ENCODE measurements at regions not wholly inside any gene's neighbourhood (a gene's known extent, or its start where the extent isn't known, plus 50 kb on each side); places are given as distances from the start of the nearest gene placed in this dataset.
"Not testable (repeated sequence)": the region's sequence is repeated elsewhere in the genome, so short reads cannot be mapped to it uniquely, and the experiment has no call there.

GRCh38 chr2:16059393-16060016 lies 119.2 kb downstream of the MYCN start:
- no peak overlapping the region for H3K4me3 ChIP-seq (ENCODE audit: low read depth, low read length)
- DNase-seq (ENCODE audit: low read depth), result no peak
- TF ChIP-seq CTCF (IDR thresholded peaks at IDR 0.05; ENCODE audit: insufficient read depth, low read length), result no peak

GRCh38 chr2:16058747-16059358 lies 118.5 kb downstream of the MYCN start:
- no peak for DNase-seq (ENCODE audit: low read depth)
- no peak for TF ChIP-seq CTCF (IDR thresholded peaks at IDR 0.05; ENCODE audit: insufficient read depth, low read length)
- no peak overlapping the region for H3K4me3 ChIP-seq (ENCODE audit: low read depth, low read length)

GRCh38 chr2:16058256-16058655 lies 117.9 kb downstream of the MYCN start:
- TF ChIP-seq CTCF (IDR thresholded peaks at IDR 0.05; ENCODE audit: insufficient read depth, low read length), result no peak
- H3K4me3 ChIP-seq (ENCODE audit: low read depth, low read length), result no peak overlapping the region
- DNase-seq (ENCODE audit: low read depth), result no peak

- no peak overlapping the region for H3K4me3 ChIP-seq (ENCODE audit: low read depth, low read length)
- no peak for TF ChIP-seq CTCF (IDR thresholded peaks at IDR 0.05; ENCODE audit: insufficient read depth, low read length)
- DNase-seq (ENCODE audit: low read depth), result no peak
Measured at GRCh38 chr2:16057661-16058060, 117.3 kb downstream of the MYCN start.

GRCh38 chr2:16055848-16056580 lies 115.7 kb downstream of the MYCN start:
- H3K4me3 ChIP-seq (ENCODE audit: low read depth, low read length), result no peak overlapping the region
- no peak for DNase-seq (ENCODE audit: low read depth)
- TF ChIP-seq CTCF (IDR thresholded peaks at IDR 0.05; ENCODE audit: insufficient read depth, low read length), result no peak

- no peak for DNase-seq (ENCODE audit: low read depth)
- no peak overlapping the region for H3K4me3 ChIP-seq (ENCODE audit: low read depth, low read length)
- TF ChIP-seq CTCF (IDR thresholded peaks at IDR 0.05; ENCODE audit: insufficient read depth, low read length), result no peak
Measured at GRCh38 chr2:16053437-16054257, 113.3 kb downstream of the MYCN start.

- DNase-seq (ENCODE audit: low read depth), result not testable (repeated sequence)
Measured at GRCh38 chr2:16052571-16053052, 112.3 kb downstream of the MYCN start.

More at GRCh38 chr2:16052571-16053052, 112.3 kb downstream of the MYCN start:
- not testable (repeated sequence) for H3K4me3 ChIP-seq (ENCODE audit: low read depth, low read length)

All from fibroblast of the aortic adventitia (primary cell).